ENCODE measurements at regions not wholly inside any gene's neighbourhood (a gene's known extent, or its start where the extent isn't known, plus 50 kb on each side); places are given as distances from the start of the nearest gene placed in this dataset.

GRCh38 chr7:68984306-68984705 lies 614.0 kb upstream of the AUTS2 start:
- Histone ChIP-seq H3K27me3 (ENCODE audit: low read depth) (no peaks in the 10 kb centered on the region), H3K36me3 (no peaks in the 10 kb centered on the region), H3K27ac (replicated peaks) (no peak overlapping the region), H3K4me3 (no peak overlapping the region), H3K4me1 (no peaks in the 10 kb centered on the region), H3K9me3 (replicated peaks) (peaks cover 12% of the 10 kb centered on the region)
- no peak for TF ChIP-seq CTCF (IDR thresholded peaks at IDR 0.05; ENCODE audit: borderline replicate concordance)
- no peak for DNase-seq
- intact Hi-C loops (cut with micrococcal nuclease): no loop called here

- Histone ChIP-seq H3K4me3 (no peak overlapping the region), H3K27me3 (ENCODE audit: low read depth) (no peaks in the 10 kb centered on the region), H3K36me3 (no peaks in the 10 kb centered on the region), H3K9me3 (replicated peaks) (peaks cover 5% of the 10 kb centered on the region), H3K4me1 (no peaks in the 10 kb centered on the region), H3K27ac (replicated peaks) (no peak overlapping the region)
- no peak for TF ChIP-seq CTCF (IDR thresholded peaks at IDR 0.05; ENCODE audit: borderline replicate concordance)
- no peak for DNase-seq
- intact Hi-C loops (cut with micrococcal nuclease): no loop called here
Measured at GRCh38 chr7:68994841-68995240, 603.4 kb upstream of the AUTS2 start.

GRCh38 chr7:68998136-68998535 lies 600.1 kb upstream of the AUTS2 start:
- TF ChIP-seq CTCF (IDR thresholded peaks at IDR 0.05; ENCODE audit: borderline replicate concordance): no peak
- Histone ChIP-seq H3K4me3 (no peak overlapping the region), H3K27me3 (ENCODE audit: low read depth) (peaks cover 8% of the 10 kb centered on the region), H3K9me3 (replicated peaks) (peaks cover 38% of the 10 kb centered on the region), H3K27ac (replicated peaks) (no peak overlapping the region), H3K36me3 (no peaks in the 10 kb centered on the region), H3K4me1 (no peaks in the 10 kb centered on the region)
- no peak for DNase-seq
- intact Hi-C loops (cut with micrococcal nuclease): no loop called here

GRCh38 chr7:69002416-69002815 lies 595.9 kb upstream of the AUTS2 start:
- DNase-seq: no peak
- no peak for TF ChIP-seq CTCF (IDR thresholded peaks at IDR 0.05; ENCODE audit: borderline replicate concordance)
- H3K36me3 ChIP-seq: no peaks in the 10 kb centered on the region
- peaks cover 40% of the 10 kb centered on the region for H3K9me3 ChIP-seq (replicated peaks)
- no peaks in the 10 kb centered on the region for H3K4me1 ChIP-seq
- H3K27ac ChIP-seq (replicated peaks): no peak overlapping the region
- no peak overlapping the region for H3K4me3 ChIP-seq
- intact Hi-C loops (cut with micrococcal nuclease): no loop called here
- H3K27me3 ChIP-seq (ENCODE audit: low read depth): peaks cover 23% of the 10 kb centered on the region

- Histone ChIP-seq H3K36me3 (no peaks in the 10 kb centered on the region), H3K9me3 (replicated peaks) (peaks cover 7% of the 10 kb centered on the region), H3K27me3 (ENCODE audit: low read depth) (no peaks in the 10 kb centered on the region), H3K4me3 (no peak overlapping the region), H3K4me1 (no peaks in the 10 kb centered on the region), H3K27ac (replicated peaks) (no peak overlapping the region)
- no peak for DNase-seq
- intact Hi-C loops (cut with micrococcal nuclease): no loop called here
- no peak for TF ChIP-seq CTCF (IDR thresholded peaks at IDR 0.05; ENCODE audit: borderline replicate concordance)
Measured at GRCh38 chr7:69012149-69012548, 586.1 kb upstream of the AUTS2 start.

GRCh38 chr7:69017208-69017607 lies 581.1 kb upstream of the AUTS2 start:
- Histone ChIP-seq H3K4me1 (no peaks in the 10 kb centered on the region), H3K4me3 (no peak overlapping the region), H3K27me3 (ENCODE audit: low read depth) (peaks cover 4% of the 10 kb centered on the region), H3K9me3 (replicated peaks) (peaks cover 34% of the 10 kb centered on the region), H3K36me3 (no peaks in the 10 kb centered on the region), H3K27ac (replicated peaks) (no peak overlapping the region)
- DNase-seq: no peak
- no peak for TF ChIP-seq CTCF (IDR thresholded peaks at IDR 0.05; ENCODE audit: borderline replicate concordance)
- intact Hi-C loops (cut with micrococcal nuclease): no loop called here
